ENCODE measurements at regions not wholly inside any gene's neighbourhood (a gene's known extent, or its start where the extent isn't known, plus 50 kb on each side); places are given as distances from the start of the nearest gene placed in this dataset.
"Not testable (repeated sequence)": the region's sequence is repeated elsewhere in the genome, so short reads cannot be mapped to it uniquely, and the experiment has no call there.

- FAIRE-seq = no peak
Measured at GRCh38 chr10:2576892-2577291, 490.5 kb upstream of the PFKP start.

GRCh38 chr10:2575460-2575859 is 491.9 kb upstream of the PFKP start:
- no peak for DNase-seq (ENCODE audit: low spot score)
- FAIRE-seq = no peak

More at GRCh38 chr10:2576892-2577291, 490.5 kb upstream of the PFKP start:
- no peak for DNase-seq (ENCODE audit: low spot score)

GRCh38 chr10:2572611-2573010 is 494.7 kb upstream of the PFKP start:
- no peak for DNase-seq (ENCODE audit: low spot score)
- no peak for FAIRE-seq

GRCh38 chr10:2556883-2557282 is 510.5 kb upstream of the PFKP start:
- no peak for DNase-seq (ENCODE audit: low spot score)
- FAIRE-seq = no peak

- DNase-seq (ENCODE audit: low spot score) (no peak), FAIRE-seq (no peak)
Measured at GRCh38 chr10:2548071-2548470, 519.3 kb upstream of the PFKP start.

GRCh38 chr10:2547606-2548005 is 519.7 kb upstream of the PFKP start:
- FAIRE-seq (no peak), DNase-seq (ENCODE audit: low spot score) (no peak)

- not testable (repeated sequence) for FAIRE-seq; DNase-seq (ENCODE audit: low spot score)
Measured at GRCh38 chr10:2546894-2547293, 520.5 kb upstream of the PFKP start.

- DNase-seq (ENCODE audit: low spot score) (no peak), FAIRE-seq (no peak)
Measured at GRCh38 chr10:2543974-2544373, 523.4 kb upstream of the PFKP start.

GRCh38 chr10:2543142-2543886 is 524.0 kb upstream of the PFKP start:
- FAIRE-seq = no peak
- DNase-seq (ENCODE audit: low spot score) = no peak

- FAIRE-seq (no peak), DNase-seq (ENCODE audit: low spot score) (no peak)
Measured at GRCh38 chr10:2541176-2541575, 526.2 kb upstream of the PFKP start.

GRCh38 chr10:2529945-2530344 is 537.4 kb upstream of the PFKP start:
- DNase-seq (ENCODE audit: low spot score) (no peak), FAIRE-seq (no peak)

GRCh38 chr10:2525781-2526180 is 541.6 kb upstream of the PFKP start:
- FAIRE-seq (no peak), DNase-seq (ENCODE audit: low spot score) (no peak)

GRCh38 chr10:2519139-2519538 is 548.2 kb upstream of the PFKP start:
- FAIRE-seq = no peak
- DNase-seq (ENCODE audit: low spot score) = no peak

- FAIRE-seq = peak; percentile 95
- DNase-seq (ENCODE audit: low spot score) = peak; percentile 78
Measured at GRCh38 chr10:2509081-2509531, 558.2 kb upstream of the PFKP start.

GRCh38 chr10:2501366-2501940 is 565.9 kb upstream of the PFKP start:
- DNase-seq (ENCODE audit: low spot score); FAIRE-seq: not testable (repeated sequence)

GRCh38 chr10:2494399-2494798 is 572.9 kb upstream of the PFKP start:
- FAIRE-seq (peak; percentile 91), DNase-seq (ENCODE audit: low spot score) (peak; percentile 33)

- FAIRE-seq (no peak), DNase-seq (ENCODE audit: low spot score) (no peak)
Measured at GRCh38 chr10:2488446-2489005, 578.8 kb upstream of the PFKP start.

- DNase-seq (ENCODE audit: low spot score) (peak; percentile 16), FAIRE-seq (peak; percentile 92)
Measured at GRCh38 chr10:2487921-2488320, 579.4 kb upstream of the PFKP start.

- no peak for FAIRE-seq
- DNase-seq (ENCODE audit: low spot score) = no peak
Measured at GRCh38 chr10:2478656-2479055, 588.7 kb upstream of the PFKP start.

- FAIRE-seq (no peak), DNase-seq (ENCODE audit: low spot score) (no peak)
Measured at GRCh38 chr10:2476812-2477553, 590.4 kb upstream of the PFKP start.

GRCh38 chr10:2476218-2476811 is 591.0 kb upstream of the PFKP start:
- FAIRE-seq (no peak), DNase-seq (ENCODE audit: low spot score) (no peak)
